Globus pallidus (tissue), 1 donor: ENCODE measurements at regions not wholly inside any gene's neighbourhood (a gene's known extent, or its start where the extent isn't known, plus 50 kb on each side); places are given as distances from the start of the nearest gene placed in this dataset.

Experiments used
- DNase-seq: peaks from one replicate; pipeline ENCODE4 v3.0.0-alpha.2; 2015; ENCODE audit warnings: low spot score

DNA sequence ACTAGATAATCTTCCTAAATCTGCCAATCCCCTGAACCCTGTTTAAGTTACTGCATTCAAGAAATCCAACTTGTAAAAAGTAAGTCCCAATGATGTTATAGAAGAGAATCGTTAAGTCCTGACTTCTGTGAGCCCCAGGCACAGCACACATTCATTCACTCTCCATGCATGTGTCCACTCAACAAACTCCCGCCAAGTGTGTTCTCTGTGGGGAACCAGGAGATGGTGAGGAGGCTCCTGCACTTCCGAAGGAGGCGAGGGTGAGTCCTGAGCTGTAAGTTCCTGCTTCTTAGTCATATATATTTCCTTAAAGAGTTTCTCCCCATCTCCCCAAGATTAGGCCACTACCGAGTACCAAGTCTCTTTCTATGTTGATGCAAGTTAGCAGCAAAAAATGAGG is 635.0 kb upstream of the ID2 start:
- no peak for DNase-seq

DNA sequence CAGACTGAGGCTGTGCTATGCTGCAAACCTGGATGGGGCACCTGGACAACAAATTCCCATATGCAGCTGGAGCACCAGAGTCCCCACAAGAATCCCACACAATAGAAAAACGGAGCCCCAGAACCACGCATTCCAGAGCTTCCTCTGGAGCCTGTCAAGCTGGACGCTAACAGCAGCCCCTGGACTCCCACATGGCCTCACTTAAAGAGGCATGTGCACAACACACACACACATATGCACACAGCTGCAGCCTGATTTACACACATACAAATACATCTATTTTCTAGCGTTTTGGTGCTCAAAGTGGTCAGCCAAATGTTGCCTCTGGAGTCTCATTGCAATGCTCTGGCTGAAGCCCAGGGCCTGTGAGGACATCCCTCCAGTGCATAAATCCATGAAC is 632.7 kb upstream of the ID2 start:
- DNase-seq, result no peak

DNA sequence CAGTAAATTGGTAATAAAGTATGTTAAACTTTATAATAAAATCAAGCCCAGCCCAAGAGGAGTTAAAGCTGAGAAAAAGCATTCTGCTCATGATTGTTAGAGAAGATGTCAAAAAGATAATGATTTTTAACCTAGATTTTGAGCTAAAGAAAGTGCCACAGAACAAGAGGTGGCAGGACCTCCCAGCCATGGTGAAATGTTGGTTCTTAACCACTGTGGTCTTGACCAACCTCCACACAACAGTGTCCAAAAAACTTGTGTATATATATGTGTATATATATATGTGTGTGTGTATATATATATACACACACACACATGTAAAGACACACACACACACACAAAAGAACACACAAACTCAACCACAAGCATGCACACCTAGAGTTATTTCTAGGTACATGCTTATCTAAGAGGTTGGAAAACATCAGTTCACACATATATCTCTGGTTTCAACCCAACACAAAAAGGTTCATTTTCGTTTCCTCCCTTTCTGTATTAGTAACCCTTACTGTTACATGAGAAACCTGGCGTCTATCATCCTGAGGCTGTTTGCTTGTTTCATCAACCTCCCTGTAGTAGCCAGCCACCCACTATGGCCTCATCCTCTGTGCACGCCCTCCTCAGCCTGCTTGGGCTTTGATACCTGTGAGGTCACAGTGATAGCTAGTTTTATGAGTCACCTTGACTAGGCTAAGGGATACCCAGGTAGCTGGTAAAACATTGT is 631.8 kb upstream of the ID2 start:
- DNase-seq, result no peak

DNA sequence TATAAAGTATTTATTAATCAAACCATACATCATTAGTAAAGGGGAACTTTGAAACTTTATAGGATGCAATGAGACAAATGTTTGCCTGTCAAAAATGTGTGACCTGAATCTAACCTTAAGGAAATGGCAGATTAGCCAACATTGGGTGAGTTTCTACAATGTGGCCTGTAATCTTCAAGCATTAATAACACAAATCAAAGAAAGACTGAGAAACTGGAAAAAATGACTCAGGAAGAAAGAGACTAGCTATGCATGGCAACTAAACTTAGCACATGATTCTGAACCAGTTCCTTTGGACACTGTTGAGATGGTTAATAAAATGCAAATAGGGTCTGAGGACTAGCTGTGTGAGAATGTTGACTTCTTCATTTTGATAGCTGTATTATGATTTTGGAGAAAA is 628.6 kb upstream of the ID2 start:
- DNase-seq, result no peak

DNA sequence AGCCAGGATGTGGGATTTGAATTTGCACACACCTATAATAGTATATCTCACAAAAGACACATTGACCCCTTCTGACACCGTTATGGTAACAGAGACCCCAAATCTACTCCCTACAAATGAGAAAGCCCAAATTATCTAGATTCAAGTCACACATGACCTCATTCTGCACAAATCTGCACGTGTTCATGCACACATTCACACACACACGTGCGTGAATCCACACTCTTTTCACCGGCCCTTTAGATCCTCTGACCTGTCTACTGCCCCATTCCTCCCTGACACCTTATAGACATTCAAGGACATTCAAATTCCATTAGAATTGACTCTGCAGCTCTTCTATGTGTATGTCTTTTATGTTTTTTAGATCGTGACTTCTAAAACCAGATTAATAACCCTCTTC is 627.8 kb upstream of the ID2 start:
- no peak for DNase-seq

DNA sequence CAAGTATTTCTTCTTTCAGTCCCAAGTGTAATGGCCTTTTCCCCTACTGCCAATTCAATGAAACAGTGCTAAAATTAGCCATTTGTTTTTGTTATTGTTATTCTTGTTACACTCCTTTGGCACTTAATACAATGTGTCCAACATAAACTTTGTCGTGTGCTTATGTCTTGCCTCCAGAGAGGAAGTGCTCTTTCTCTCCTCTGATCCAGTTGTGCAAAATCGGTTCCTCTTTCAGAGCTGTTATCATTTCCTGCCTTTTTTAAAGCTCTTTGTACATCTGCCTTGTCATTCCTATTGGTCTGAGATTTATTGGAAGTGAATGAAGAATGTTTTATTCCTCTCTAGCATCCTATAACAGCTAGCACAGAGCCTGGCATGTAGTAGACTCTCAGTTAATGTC is 623.2 kb upstream of the ID2 start:
- DNase-seq, result peak; percentile 21

DNA sequence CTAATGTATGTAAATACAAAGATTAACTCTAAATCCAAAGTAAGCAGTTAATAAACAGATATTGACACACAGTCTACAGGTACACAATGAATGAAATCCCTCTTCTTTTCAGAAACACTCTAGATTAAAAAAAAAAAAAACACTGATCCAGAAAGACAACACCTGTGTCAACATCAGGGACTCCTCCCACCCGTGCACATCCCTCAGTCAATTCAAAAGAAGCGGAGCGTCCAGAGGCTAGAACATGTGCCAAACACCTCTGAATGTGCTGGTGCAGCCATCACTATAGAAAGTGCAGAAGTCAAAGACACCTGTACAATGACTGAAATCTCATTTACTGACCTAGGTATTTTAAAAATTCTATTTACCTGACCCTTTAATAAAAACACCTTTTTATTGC is 622.6 kb upstream of the ID2 start:
- no peak for DNase-seq

DNA sequence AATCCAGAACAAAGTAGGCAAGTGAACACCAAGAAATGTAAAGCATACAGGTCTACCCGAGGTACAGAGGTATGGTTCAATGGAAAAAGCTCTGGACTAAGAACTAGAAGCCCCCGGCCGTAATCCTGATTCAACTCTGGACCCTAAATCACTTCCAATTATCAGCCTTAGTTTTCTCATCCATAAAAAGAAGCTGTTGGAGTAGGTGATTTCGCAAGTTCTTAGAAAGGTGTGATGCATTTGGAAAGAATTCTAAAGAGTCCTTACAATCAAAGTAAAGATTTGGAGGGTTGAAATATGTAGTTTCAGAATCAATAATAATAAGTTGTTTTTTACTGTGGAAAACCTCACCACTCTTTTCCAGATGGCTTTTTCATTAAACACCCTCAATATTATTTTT is 622.1 kb upstream of the ID2 start:
- DNase-seq, result no peak

DNA sequence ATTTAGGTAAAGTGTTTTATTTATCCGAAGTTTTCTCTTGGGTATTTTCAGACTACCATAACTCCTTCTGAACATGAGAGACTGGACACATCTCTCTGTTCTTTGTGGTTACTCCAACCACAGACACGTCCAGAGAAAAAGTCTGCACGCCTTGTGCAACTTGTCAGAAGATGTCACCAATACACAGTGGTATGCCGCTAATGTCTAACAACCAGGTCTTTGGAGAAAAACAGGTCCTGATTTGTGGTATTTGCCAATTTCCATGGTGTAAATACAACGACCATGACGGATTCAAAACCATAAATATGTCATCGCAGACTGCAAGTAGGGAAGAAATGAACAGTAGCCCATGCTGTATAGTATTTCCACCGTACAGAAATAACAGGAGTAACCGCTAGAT is 620.6 kb upstream of the ID2 start:
- no peak for DNase-seq

DNA sequence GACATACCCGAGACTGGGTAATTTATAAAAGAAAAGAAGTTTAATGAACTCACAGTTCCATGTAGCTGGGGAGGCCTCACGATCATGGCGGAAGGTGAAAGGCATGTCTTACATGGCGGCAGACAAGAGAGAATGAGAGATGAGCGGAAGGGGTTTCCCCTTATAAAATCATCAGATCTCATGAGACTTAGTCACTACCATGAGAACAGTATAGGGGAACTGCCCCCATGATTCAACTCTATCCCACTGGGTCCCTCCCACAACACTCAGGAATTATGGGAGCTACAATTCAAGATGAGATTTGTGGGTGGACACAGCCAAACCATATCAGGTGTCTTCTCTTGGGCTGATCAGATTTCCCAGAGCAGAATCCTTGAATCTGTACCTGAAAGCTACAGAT is 617.3 kb upstream of the ID2 start:
- DNase-seq, result no peak

DNA sequence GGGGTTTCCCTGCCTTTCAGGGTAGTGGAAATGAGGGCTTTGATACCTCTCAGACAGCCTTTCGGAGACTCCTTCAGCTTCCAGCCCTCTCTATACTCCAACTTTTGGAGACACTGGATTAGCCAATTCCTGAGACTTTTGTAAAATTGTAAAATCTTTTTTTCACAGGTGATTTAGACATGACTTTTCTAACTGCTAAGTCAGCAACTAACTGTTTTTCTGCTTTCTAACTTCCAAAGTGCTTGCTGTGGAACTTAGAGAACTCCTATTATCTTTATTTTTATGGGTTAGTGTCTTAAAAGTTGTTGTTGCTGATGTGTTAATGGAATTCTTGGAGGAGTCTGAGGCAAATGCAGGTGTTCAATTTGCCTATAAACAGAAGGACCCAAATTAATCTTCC is 616.7 kb upstream of the ID2 start:
- DNase-seq, result no peak

DNA sequence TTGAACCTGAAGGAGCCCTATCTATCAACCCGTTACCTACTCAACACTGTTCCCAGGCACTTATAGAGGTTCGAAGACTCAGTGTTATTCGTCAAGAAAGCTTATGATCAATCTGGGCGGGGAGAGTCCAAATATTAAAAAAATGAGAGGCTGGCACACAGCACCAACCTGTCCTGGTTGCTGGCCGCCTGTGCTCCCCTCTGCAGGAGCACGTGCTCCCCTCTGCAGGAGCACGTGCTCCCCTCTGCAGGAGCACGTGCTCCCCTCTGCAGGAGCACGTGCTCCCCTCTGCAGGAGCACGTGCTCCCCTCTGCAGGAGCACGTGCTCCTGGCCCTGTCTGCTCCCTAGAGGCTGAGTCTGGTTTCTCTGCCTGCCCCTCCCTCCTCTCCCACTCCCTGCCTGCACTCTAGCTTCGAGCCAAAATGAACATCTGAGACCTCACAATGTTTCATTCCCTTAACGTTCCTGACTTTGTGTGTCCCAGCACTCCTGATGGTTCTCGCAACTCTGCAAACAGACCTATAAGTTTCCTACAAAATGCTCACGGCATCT is 614.0 kb upstream of the ID2 start:
- no peak for DNase-seq

DNA sequence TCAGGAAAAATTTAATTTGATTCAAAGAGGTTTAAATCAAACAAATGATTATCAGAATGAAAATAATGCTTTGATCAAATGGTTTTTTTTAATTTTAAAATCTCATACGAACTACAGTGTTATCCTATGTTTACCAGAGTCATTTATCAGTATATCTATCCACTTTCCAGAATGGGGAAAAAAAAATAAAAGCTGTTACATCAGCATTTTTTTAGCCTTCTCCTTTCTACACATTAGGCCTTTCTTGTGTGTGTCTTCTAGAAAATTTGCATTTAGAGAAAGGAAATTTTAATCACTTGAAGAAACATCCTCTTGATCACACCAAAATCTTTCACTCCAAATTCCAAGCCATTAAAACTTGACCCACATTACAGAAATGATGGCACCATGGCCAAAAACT is 608.9 kb upstream of the ID2 start:
- DNase-seq, result no peak

DNA sequence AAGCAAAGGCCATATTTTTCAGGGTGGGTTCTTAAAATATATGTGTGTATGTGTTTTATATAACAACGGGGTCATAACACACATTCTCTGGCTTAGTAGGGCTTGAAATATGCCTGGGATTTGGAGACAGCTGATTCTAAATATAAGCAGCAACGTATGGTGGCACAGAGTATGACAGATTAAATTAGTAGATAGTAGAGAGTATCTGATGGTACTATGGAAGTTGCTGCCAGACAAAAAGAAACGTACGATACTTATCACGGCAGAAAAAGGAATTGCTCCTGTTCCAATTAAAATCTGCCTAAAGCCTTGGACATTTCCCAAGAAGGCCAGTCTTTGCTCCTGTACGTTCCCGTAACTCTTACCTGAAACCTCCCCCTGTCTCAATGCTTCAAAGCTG is 607.9 kb upstream of the ID2 start:
- DNase-seq, result no peak

DNA sequence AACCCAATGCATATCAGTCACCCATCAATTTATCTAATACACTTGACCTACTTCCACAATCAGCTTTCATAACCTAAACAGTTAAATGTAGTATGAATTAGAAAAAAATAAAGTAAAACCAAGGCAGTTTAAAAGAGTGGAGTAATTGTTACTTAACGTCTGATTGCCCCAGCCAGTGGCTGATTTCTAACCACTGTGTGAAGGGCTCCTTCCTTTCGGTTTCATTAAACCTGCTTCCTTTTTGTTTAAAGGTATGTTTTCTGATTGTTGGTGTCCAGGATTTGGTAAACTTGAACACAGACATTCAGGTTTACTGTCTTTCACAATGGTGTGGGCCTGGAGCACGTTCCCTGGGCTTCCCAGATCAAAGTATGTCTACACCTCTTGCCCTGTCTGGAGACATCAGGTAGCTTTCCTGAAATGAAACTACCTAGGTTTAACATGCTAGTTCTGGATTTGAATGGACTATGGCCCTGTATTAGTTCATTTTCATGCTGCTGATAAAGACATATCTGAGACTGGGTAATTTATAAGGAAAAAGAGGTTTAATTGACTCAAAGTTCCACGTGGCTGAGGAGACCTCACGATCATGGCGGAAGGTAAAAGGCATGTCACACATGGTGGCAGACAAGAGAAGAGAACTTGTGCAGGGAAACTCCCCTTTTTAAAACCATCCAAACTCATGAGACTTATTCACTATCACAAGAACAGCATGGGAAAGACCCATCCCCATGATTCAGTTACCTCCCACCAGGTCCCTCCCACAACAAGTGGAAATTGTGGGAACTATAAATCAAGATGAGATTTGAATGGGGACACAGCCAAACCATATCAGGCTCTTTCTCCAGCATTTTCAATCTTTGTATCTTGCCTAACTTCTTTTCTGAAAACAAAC is 605.2 kb upstream of the ID2 start:
- no peak for DNase-seq

DNA sequence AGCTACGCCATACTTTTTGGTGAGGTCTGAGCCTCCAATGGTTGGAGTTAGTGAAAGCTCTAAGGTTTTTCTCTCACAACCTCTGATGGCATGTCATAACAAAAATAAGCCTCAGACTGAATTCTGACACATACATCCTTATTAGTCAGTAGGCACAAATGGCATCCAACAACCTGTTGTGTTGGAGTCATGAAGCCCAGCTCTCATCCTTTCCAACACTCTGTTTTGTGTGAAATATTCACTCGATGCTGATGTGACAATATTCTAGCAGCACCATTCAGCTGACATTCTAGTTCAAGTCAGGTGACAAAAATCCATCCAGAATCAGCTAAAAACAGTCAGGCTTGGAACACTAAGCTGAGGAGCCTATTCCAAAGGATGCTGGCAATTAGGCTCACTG is 603.2 kb upstream of the ID2 start:
- no peak for DNase-seq

DNA sequence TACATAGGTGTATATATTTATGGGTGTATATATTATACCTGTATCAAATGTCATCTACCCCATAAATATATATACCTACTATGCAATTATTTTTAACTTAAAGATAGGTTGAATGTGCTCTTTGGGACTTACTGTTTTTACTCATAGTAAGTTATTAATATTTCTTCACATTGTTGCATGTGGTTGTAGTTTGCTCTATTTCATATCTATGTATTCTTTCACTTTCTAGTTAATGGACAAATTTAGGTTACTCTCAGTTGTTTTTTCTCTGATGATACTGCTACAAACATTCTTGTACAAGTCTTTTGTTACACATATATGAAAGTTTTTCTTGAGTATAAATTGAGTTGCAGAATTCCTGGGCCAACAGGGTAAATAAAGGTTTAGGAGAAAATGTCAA is 601.8 kb upstream of the ID2 start:
- DNase-seq, result no peak

DNA sequence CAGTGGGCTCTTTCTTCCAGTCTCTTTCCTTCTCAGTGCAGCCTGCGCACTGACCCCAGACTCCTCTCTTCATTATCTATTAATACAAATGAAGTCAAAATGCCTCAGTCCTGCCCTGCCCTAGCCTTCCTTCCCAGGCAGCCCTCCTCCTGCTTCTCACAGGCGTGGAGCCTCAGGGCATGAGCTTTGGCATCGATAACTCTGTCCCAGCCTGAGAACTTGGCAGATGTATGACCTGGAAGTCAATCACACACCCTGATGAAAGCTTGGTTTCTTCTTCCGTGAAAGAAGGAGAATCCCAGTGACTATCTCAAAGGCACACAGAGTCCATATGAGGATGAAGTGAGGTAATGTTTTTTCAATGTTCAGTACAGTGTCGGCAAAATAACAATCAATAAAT is 600.7 kb upstream of the ID2 start:
- DNase-seq, result no peak

DNA sequence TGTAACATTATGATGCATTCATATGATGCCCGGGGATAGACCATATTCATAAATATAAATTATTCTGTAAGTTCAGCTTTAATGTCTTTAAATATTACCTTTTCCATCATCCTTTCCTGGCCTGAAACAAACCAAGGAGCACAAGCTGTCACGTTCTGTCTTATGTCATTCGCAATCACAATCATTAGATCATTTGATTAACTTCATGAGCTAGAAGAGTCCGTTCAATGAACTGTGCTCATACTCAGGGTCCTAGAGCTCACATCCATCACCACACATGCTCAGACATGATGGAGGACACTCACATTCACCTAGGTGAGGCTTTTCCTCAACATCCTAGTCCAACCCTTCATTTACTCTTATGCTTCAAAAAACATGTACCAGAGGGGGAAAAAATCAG is 599.0 kb upstream of the ID2 start:
- no peak for DNase-seq

DNA sequence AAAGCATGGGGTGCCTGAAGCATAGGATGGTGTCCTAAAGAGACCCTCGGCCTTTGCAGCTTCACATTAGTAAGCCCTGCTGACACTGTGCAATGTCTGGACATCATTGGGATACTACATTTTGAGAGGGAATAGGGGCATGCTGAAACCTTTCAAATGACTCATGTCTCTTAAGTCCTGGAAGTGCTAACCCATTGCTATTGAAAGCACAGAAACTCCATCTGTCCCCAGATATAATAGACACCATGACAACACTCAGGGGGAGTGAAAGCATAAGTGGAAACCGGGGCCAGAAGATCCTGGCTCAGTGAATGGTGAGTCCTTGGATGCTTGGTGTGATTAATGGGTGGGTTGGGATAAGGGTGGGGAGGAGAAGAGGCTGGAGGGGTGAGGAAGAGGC is 595.5 kb upstream of the ID2 start:
- DNase-seq, result no peak

DNA sequence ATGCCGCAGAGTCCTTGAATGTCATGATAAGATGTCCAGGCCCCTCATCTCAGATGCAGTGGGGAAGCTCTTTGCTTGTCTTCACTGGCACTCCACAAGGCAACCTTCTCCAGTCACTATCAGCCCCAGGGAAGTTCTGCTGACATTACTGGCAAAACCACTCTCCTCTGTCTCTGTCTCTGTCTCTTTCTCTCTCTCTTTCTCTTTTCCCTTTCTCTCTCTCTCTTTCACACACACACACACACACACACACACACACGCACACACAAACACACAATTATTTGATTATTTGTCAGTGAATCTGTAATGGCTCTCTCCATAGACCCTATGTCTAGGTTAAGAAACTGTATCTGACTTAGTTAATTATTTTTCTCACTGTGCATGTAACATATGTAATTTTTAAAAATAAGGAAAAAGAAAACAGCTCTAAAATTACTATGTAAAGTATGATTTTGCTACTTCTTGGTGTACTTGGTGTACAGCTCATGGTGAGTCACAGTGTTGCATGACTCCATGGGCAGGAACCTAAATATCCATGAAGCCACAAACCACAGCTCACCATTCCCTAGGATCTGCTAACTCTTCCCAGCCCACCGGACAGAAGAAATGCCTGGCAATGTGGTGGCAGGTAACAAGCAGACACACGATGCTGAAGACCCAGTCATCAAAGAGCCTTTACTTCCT is 594.9 kb upstream of the ID2 start:
- DNase-seq, result no peak

DNA sequence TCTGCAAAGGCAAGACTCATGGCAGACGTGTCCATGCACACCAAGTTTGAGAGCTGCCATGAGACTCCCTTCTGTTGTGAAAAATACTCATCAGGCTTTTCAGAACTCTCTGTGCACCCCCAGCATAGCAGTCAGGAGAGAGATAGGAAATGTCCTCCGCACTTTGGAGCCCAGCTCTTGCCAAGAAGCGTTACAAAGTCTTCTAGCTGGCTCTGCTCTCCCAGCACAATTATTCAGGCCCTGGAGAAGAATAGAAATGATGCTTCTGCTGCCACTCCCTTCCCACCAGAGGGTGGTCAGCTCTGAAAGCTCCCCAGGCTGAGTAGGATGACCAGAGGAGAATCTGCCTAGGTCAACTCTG is 594.4 kb upstream of the ID2 start:
- no peak for DNase-seq

DNA sequence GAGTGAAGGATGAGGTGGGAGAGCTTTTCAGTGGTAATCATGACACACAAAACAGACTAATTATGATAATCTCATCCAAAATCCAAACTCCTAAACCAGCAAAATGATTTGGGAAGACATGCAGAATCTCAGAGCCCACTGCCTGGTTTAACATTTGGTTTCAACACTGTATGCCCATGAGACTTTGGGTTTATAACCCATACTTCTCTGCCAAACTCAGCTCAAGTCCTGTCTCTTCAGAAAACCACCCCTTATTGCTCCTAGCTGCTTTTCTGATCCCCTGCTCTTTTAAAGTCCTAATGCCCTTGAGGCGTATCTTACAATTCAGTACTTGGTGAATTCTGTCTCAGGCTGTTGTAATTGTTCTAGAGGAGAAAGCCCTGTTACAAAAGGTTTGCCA is 593.0 kb upstream of the ID2 start:
- no peak for DNase-seq
